Thyroid gland (tissue), 4 donors: ENCODE measurements at regions not wholly inside any gene's neighbourhood (a gene's known extent, or its start where the extent isn't known, plus 50 kb on each side); places are given as distances from the start of the nearest gene placed in this dataset.

Experiments used
- CTCF ChIP-seq, 6 experiments: fragments of 200-600 bp in 3 of 6; fragments of 450-650 bp in 3 of 6; sonication (generic) in 3 of 6; IDR thresholded peaks; one replicate each; pipeline ENCODE4 v1.5.1; 2016 to 2019; ENCODE audit warnings: antibody characterized with exemption in 6 of 6, mild to moderate bottlenecking in 2 of 6, inconsistent platforms in 1 of 6, moderate library complexity in 1 of 6
- POLR2A ChIP-seq, 2 donors: fragments of 450-650 bp; IDR thresholded peaks; one replicate each; pipeline ENCODE4 v1.6.1; 2017; ENCODE audit warnings: antibody characterized with exemption in 2 of 2, mild to moderate bottlenecking in 2 of 2, moderate library complexity in 1 of 2

GRCh38 chr4:62930884-62931283 lies 1478.4 kb downstream of the TECRL start:
- no peak for TF ChIP-seq CTCF (IDR thresholded peaks at IDR 0.05)
- TF ChIP-seq POLR2A (IDR thresholded peaks at IDR 0.05), result no peak
